GM18873 (cell line): ENCODE measurements at regions not wholly inside any gene's neighbourhood (a gene's known extent, or its start where the extent isn't known, plus 50 kb on each side); places are given as distances from the start of the nearest gene placed in this dataset.

Experiments
- ATAC-seq: cut with Tn5 transposase; IDR thresholded peaks from one replicate; pipeline ENCODE4 v1.9.1; 2021; ENCODE audit warnings: mild to moderate bottlenecking, moderate library complexity, moderate number of reproducible peaks; ENCODE audit not compliant: unreplicated experiment, low FRiP score

DNA sequence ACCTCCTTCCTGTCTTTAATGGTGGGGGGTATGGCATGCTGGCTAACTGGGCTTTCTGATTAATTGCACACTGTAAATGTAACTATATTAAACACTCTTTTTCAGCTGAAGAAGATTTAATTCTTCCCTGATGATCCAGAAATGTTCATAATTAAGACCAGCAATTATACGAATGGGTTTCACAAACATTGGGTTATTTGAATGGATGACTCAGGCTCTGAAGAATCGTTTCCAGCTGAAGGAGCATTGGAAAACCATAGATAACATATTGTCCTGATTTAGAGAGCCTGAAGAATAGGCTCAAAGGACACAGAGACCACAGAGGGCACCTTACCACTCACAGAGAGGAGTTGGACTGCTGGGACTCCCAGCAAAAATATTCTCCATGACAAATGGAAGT, 130.7 kb upstream of the SSTR4 start:
- ATAC-seq: no peak

DNA sequence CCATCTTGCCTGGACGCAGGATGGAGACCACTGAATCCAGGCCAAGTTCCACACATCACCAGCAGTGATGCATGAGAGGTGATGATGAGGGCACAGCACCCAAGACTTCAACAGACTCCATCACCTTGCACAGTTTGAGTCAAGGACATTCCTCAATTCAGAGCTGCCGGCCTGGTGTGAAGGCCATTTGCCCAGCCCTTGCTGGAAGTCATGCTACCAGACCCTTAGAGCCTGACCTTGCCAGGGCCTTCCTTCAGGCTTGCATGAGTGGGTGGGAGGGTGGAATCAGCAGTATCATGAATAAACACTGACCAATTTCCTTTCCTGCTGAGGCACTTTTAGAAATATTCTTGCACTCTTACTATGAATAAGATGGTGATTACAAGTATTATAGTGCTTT, 130.2 kb upstream of the SSTR4 start:
- ATAC-seq: no peak

DNA sequence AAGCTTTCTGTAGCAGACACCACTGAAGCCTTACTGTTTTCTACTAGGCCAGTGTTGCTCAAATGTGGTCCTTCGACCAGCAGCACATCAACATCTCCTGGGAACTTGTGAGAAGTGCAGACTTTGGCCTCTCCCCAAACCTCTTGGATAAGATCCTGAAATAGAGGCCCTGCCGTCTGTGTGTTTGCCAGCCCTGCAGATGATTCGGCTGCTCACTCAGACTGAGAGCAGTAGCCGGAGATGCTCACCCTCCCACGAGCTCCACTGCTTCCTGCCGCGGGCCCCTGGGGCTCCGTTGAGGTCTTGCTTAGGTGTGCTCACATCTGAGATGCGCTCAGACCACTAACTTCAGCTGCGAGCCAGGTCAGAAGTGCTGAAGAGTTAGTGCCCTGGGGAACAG, 129.5 kb upstream of the SSTR4 start:
- ATAC-seq: no peak

DNA sequence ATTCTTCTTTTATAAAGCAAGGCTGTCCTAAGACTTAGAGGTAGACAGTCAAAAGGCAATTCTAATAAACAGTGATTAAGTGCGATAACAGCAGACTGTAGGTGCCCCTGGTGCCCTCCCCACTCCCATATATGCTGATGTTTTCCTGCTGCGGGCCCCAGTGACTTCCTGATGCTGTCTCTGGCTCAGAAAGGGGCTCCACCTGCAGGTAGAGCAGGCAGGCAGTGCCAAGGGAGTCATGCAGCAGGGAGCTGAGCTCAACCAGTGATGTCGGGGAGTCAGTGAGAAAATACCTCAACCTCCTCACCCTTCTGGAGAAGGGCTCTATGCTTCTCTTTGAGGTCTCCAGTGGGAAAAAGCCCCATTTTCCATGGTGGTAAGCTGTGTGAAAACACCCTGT, 126.7 kb upstream of the SSTR4 start:
- no peak for ATAC-seq

DNA sequence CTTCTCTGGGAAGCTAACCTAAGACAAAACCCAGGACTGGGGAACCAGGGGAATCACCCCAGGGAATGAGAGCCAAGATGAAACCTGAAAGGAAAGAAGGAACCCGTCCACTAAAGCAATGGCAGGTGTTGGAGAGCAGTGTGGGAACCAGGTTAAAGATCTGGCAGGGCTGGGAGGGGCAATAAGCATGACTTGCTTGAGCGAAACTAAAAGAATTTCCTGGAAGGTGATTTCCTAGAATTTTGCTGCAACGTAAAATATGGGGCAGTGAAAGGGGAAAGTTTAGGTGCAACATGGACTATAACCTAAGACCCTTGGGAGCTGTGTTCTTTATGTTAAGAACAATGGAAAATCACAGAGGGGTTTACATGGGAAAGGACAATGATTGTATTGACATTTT, 126.2 kb upstream of the SSTR4 start:
- no peak for ATAC-seq

DNA sequence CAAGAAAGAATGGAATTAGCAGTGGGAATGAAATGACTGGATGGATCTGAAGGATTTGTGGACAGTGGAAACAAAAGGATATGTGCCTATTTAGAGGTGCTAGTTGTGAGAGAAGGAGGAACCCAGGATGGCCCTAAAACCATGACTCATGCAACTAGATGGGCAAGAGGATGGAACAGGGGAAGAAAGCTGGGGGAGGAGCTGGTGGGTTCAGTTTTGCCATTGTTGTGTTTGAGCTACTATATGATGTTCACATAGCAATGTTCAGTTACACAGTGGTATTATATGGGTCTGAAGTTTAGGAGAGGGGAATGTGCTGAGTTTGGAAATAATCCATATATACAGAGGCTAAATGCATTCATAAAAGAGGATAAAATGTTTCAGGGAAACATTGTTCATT, 125.7 kb upstream of the SSTR4 start:
- no peak for ATAC-seq

DNA sequence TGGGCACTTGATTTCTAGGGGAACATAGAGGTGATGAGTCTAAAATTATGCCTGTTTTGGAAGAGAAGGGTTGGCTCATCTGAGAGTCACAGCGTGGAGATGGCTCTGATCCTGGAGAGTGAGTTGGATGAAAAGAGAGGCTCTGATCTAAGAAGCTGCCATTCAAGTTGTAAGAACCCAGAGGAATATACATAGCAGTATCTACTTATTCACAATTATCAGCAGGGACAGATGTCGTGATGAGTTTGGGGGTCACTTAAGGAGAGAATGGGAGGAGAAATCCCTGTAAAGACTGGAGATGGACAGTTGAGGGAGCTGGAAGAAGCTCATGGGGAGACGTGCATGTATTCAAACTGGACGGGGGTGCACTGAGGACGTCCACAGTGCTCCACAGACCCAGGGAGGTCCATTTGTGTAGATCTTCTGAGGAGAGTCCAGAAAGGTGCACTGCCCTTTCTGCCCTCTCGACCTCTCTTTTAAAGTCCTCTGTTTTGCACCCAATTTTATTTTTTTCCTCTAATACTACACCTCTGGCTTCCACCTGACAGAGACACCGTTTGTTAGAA, 124.7 kb upstream of the SSTR4 start:
- no peak for ATAC-seq

DNA sequence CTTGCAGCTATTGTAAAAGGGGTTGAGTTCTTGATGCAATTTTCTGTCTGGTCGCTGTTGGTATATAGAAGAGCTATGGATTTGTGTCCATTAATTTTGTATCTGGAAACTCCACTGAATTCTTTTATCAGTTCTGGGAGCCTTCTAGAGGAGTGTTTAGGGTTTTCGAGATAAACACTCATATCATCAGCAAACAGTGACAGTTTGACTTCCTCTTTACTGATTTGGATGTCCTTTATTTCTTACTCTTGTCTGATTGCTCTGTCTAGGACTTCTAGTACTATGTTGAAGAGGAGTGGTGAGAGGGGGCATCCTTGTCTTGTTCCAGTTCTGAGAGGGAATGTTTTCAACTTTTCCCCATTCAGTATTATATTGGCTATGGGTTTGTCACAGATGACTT, 120.8 kb upstream of the SSTR4 start:
- ATAC-seq: no peak

DNA sequence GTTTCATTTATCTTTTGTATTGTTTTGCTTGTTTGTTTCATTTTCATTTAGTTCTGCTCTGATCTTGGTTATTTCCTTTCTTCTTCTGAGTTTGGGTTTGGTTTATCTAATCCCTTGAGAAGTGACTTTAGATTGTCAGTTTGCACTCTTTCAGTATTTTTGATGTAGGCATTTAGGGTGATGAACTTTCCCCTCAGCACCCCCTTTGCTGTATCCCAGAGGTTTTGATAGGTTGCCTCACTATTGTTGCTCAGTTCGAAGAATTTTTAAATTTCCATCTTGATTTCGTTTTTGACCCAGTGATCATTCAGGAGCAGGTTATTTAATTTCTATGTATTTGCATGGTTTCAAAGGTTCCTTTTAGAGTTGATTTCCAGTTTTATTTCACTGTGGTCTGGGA, 119.6 kb upstream of the SSTR4 start:
- ATAC-seq: no peak

DNA sequence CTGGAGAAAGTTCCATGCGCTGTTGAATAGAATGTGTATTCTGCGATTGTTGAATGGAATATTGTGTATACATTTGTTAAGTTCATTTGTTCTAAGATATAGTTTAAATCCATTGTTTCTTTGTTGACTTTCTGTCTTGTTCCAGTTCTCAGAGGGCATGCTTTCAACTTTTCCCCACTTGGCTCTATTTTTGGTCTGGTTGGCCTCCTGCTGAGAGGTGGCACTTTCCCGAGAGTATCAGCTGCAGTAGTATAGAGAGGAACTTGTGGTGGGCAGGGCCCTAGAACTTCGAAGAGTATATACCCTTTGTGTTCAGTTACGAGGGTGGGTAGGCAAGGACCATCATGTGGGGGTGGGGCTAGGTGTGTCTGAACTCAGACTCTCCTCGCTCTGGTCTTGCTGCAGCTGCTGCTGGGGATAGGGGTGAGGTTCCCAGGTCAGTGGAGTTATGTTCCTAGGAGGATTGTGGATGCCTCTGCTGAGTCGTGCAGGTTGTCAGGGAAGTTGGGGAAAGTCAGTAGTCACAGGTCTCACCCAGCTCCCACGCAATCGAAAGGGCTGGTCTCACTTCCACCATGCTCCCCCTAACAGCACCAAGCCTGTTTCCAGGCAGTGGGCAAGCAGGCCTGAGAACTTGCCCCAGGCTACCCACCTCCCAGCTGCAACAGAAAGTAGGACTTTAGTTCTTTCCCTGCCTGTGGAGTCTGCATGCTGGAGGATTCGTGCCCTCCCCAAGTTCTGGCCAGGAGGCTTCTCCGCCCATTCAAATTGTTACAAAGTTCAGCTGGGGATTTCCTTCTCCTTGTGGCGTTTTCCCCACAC, 118.9 kb upstream of the SSTR4 start:
- no peak for ATAC-seq

DNA sequence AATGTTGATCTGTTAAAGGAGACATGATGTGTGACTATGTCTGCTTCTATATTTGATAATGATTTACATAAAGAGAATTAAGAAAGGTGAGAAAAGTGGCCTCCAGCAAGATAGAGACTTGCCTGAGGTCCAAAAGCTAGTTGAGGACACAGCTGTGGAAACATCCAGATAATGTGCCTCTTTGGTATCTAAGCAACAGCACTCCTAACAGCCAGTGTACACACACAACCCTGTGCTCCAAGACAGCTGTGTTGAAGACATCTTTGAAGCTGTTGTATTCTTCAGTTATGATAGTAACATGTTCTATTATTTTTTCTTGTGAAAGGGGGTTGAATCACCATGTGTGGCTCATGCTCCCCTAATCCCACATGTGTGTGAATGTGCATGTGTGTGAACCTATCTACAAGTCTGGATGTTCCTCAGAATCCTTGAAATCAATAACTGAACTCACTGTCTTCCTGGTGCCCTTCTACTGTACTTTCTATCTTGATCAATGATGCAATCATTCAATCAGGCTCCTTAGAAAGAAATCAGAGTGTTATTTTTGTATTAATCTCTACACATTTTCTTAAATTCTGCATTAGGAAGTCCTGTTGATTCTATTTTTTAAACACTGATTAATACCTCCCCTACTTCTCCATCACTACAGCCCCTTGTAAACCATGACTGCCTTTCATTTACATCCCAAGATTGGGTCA, 116.7 kb upstream of the SSTR4 start:
- no peak for ATAC-seq

DNA sequence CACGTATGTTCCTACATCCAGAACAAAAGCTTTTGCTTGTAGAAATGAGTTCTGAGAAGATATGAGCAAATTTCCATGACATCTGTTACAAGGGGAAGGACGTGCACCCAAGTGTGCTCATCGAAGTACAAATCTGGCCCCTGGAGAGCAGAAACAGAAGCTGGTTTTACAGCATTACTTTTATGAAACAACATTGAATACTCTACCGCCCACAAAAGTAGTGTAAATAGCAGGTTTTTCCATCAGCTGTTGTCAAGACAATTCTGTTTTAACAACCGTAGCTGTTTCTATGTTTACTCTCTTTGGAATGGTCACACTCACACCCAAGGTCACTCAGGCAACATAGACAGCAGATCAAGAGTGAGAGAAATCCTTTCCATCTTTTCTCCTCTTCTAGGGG, 114.2 kb upstream of the SSTR4 start:
- no peak for ATAC-seq

DNA sequence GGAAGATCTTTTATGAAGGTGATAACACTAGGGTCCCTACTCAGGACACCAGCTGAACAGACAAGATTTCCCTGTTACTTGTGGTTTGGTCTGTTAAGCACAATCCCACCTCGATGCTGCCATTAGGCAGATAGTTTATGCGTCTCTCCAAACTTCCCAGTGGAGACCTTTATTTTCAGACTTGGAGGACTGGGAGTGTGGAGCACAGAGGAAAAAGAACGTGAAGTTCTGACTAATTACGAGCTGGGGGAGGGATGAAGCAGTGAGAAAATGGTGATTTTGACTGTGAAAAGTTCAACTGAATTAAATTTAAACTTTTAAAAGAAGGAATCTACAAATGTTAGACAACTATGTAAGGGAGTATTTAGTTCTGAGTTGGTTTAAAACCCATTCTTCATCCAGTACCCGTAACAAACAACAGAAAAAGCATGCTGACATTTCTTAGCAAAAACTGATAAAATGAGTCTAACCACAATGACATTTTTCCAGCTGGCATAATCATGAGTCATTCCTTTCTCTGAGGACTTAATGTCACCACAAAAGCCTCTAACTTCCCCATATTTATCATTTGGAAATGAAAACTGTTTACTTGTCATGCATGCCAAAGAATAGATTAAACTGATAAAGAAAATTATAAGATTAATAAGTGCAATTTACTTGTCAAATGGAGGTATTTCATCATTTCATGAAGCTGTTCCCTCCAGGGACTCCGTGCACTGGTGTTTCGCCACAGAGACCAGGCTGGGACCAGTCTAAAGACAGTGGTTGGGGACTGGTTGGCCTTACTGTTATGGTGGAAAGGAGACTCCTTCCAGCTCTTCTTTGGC, 113.3 kb upstream of the SSTR4 start:
- no peak for ATAC-seq

DNA sequence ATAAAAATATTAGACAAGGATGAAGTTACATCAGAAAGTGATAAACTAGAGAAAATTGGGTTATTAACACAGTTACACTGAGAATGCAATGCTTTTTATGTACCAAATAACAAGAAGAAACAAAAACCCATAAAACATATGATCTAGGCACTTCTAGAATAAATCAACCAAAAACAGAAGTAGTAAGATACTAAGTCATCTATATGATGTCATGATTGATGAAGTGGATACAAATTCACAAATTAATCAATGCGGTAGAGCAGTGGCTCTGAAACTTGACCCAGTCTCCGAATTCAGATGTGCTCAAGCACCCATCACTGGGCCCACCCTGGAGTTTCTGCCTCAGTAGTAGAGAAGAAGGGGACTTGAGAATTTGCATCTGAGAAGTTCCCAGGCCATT, 112.1 kb upstream of the SSTR4 start:
- ATAC-seq: no peak

DNA sequence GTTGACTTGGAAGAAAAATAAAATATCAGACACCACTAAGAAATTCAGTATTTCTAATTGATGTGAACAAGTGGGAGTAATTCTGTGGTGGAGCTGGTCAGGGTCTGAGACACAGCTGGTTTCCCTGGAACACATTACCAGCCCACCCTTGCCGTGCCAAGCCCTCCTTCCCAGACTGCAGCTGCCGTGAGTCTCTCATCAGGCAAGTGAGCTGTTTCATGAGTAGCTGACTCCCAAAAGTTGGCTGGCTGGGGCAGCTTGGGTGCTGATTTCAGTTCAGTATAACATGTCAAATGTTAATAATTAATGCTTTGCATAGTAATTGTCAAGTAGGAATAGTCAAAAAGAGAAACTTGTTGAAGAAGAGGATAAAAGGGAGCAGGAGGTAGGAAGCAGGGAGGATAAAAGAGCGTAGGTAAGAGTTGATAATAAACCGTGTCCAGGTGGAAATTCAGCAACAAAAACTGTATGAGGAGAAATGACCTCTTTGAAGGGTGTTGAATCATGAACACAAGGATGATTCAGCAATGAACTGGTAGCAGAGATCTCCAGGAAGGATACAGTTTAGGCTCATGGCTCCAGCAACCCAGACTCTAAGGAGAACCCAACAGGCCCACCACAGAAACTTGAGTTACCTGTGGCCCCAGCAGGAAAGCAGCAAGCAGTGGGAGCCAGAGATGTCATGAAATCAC, 110.9 kb upstream of the SSTR4 start:
- no peak for ATAC-seq

DNA sequence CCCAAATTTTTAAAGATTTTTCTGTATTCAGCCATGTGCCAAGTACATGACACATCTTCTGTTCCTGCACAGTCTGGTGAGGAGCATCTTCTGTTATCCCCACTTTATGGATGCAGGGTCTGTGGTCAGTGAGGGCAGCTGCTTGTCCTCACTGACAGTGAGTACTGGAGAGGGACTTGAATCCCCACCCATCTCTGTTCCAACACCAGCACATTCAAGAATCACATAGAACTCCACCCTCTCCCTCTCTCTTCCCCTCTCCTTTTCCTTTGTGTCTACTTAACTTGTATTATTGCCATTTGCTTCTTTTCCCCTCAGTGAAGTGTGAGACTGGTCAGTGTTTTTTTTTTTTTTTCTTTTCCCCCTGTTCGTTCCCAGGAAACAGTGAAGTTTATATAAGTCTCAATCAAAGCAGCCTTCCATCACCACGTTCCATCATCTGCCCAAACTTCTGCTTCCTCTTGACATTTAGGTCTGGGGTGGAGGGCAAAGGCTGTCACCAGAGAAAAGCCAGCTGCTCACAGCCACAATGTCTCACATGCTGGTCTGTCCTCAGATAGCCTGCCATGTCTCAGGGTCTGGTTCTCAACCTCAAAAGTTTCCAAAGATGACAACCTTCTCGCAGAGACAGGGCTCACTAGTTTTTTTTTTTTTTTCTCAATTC, 110.0 kb upstream of the SSTR4 start:
- ATAC-seq: no peak

DNA sequence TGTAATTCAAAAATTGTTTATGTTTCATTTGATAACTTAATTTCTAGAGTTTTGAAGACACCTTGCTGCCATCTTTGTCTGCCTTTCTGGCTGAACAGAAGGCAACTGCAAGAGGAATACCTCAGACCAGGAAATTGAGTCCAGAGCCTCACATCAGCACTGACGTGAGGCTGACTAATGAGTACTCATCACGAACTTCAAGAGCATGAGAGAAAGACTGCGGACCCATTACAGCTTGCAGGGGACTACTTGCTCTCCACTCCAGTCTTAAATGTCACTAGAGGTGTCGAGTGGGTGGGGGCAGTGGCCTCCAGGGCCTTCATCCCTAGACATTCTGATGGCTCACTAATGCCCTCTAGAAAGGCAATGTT, 109.5 kb upstream of the SSTR4 start:
- no peak for ATAC-seq

DNA sequence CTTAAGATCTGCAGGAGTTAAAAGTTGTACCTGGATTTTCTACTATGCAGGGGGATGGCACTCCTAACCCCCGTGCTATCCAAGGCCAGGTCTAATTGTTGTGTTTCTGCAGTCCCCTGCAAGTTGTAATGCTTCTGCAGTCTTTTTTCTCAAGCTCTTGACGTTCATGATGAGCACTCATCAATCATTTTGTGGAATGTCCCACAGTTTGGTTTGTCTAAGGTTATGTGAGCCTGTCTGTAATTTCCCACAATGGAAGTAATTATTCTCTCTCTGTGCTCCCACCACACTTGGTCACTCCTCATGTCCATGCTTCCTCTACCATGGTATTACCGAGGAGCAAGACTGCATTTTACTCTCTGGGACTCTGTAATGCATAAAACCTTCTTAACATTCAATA, 107.6 kb upstream of the SSTR4 start:
- no peak for ATAC-seq

DNA sequence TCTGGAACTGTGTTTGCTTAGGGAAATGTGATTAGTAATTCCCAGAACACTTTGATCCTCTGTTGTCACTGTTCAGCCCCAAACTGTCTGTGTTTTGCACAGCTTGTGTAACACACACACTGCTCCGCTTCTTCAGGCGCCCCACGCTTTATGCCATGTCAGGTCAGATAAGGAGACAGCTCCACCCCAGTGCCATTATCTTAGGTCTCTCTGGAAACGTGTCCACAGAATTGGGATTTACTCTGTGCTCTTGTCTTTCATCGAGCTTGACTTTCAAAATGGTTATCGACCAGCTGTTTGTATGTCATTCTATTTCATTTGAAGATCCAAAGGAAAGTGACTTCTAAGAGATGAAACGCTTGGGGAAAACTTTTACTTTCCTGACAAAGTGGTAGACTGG, 106.4 kb upstream of the SSTR4 start:
- ATAC-seq: no peak

DNA sequence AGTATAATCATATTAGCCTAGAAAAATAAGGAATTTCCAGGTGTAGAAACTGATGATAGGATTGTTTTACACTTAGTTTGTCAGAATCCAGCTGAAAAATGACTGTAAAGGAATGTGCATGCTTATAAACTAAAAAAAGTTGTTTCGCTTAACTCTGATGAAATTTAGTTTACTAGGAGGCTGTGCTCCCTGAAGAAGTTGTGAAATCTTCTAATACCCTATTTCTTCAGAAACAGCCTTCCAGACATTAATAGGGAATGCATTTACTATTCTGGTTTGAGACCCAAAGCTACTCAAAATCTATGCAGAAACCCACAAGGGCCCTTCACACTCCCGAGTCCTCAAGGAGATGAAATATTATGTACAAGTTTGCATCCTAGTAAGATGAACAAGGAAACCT, 105.5 kb upstream of the SSTR4 start:
- ATAC-seq: no peak
